ENCODE measurements at regions not wholly inside any gene's neighbourhood (a gene's known extent, or its start where the extent isn't known, plus 50 kb on each side); places are given as distances from the start of the nearest gene placed in this dataset.

DNA sequence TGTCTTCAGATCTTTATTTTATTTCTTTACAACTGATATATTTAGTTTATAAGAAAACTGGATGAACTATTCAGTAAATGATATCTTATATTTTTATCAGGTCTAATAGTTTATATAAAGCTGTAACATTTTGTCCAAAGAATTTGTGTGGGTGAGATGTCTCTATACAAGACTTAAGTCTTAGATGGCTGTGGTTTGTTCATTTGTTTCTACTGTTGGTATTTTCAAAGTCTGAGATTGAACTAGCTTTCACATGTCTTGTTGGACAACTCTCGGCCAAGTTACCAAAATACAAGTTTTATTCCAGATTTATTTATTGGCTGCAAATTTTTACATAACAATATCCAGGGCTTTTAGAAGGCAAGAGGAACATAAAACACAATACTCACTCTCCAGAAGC lies 286.0 kb downstream of the NR2F1-AS1 start:
- no peaks in the 10 kb centered on the region for H3K27me3 ChIP-seq (ENCODE audit: insufficient read depth, low read length)
- no peaks in the 10 kb centered on the region for H3K79me2 ChIP-seq (ENCODE audit: insufficient read depth, low read length)
- no peaks in the 10 kb centered on the region for H4K20me1 ChIP-seq (ENCODE audit: insufficient read depth, low read length)
- H3K4me2 ChIP-seq (ENCODE audit: insufficient read depth, low read length) = no peak overlapping the region
- H3K27ac ChIP-seq (ENCODE audit: low read depth, low read length) = no peak overlapping the region
- TF ChIP-seq, protein P1, sequence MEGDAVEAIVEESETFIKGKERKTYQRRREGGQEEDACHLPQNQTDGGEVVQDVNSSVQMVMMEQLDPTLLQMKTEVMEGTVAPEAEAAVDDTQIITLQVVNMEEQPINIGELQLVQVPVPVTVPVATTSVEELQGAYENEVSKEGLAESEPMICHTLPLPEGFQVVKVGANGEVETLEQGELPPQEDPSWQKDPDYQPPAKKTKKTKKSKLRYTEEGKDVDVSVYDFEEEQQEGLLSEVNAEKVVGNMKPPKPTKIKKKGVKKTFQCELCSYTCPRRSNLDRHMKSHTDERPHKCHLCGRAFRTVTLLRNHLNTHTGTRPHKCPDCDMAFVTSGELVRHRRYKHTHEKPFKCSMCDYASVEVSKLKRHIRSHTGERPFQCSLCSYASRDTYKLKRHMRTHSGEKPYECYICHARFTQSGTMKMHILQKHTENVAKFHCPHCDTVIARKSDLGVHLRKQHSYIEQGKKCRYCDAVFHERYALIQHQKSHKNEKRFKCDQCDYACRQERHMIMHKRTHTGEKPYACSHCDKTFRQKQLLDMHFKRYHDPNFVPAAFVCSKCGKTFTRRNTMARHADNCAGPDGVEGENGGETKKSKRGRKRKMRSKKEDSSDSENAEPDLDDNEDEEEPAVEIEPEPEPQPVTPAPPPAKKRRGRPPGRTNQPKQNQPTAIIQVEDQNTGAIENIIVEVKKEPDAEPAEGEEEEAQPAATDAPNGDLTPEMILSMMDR (IDR thresholded peaks at IDR 0.05; ENCODE audit: extremely low read depth, low read depth, low read length) = no peak
- H3K36me3 ChIP-seq (ENCODE audit: insufficient read depth, low read length) = no peaks in the 10 kb centered on the region
- H3K4me1 ChIP-seq (ENCODE audit: insufficient read depth, low read length) = peaks cover 12% of the 10 kb centered on the region
- H2AFZ ChIP-seq (ENCODE audit: low read length) = no peak overlapping the region
- no peaks in the 10 kb centered on the region for H3K9me3 ChIP-seq (ENCODE audit: low read depth, low read length)
- DNase-seq (ENCODE audit: insufficient read length, low spot score, missing footprints) = no peak
- no peak overlapping the region for H3K4me3 ChIP-seq (ENCODE audit: insufficient read depth, low read length)

DNA sequence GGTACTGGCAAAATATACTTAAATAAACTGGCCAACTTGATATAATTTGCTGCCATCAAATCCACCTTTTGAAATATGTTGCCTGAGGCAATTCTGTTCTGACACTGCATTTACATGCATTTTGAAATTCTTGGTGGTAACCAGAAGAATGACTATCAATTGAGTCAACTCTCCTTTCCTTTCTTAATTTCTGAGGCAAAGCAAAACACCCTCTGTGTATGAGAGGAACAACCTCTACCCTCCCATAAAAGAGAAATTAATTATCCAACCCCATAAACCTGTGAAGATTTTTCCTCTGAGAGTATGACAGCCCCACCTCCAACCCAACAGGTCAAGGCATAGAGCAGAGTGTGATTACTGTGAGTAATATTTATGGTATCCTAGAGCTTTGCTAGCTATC lies 286.8 kb downstream of the NR2F1-AS1 start:
- H3K4me3 ChIP-seq (ENCODE audit: insufficient read depth, low read length) = no peak overlapping the region
- H4K20me1 ChIP-seq (ENCODE audit: insufficient read depth, low read length) = no peaks in the 10 kb centered on the region
- DNase-seq (ENCODE audit: insufficient read length, low spot score, missing footprints) = no peak
- H3K27ac ChIP-seq (ENCODE audit: low read depth, low read length) = no peak overlapping the region
- TF ChIP-seq, protein P1 (IDR thresholded peaks at IDR 0.05; ENCODE audit: extremely low read depth, low read depth, low read length) = no peak
- no peak overlapping the region for H2AFZ ChIP-seq (ENCODE audit: low read length)
- H3K4me2 ChIP-seq (ENCODE audit: insufficient read depth, low read length) = peak overlapping the region; percentile 11
- H3K4me1 ChIP-seq (ENCODE audit: insufficient read depth, low read length) = peaks cover 12% of the 10 kb centered on the region
- no peaks in the 10 kb centered on the region for H3K9me3 ChIP-seq (ENCODE audit: low read depth, low read length)
- no peaks in the 10 kb centered on the region for H3K27me3 ChIP-seq (ENCODE audit: insufficient read depth, low read length)
- H3K36me3 ChIP-seq (ENCODE audit: insufficient read depth, low read length) = no peaks in the 10 kb centered on the region
- H3K79me2 ChIP-seq (ENCODE audit: insufficient read depth, low read length) = no peaks in the 10 kb centered on the region

DNA sequence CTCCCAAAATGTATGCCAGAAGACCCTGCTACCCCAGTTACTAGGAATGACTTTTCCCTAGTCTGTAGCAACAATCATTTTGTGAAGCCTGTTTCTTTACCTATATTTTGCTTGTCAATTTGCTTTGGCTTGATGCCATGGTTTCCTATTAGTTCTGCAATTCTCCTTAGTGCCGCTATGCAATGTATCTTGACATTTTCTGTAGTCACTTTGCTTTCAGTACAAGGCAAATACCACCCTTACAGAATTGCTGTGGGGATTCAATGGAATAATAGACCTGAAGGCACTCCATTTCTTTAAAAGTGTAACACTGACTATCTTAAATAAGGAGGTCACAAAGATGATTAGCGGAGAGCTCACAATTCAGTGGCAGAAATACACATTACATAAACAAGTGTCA lies 291.1 kb downstream of the NR2F1-AS1 start:
- H3K27me3 ChIP-seq (ENCODE audit: insufficient read depth, low read length) = no peaks in the 10 kb centered on the region
- no peak overlapping the region for H3K4me2 ChIP-seq (ENCODE audit: insufficient read depth, low read length)
- no peak overlapping the region for H3K27ac ChIP-seq (ENCODE audit: low read depth, low read length)
- no peaks in the 10 kb centered on the region for H3K79me2 ChIP-seq (ENCODE audit: insufficient read depth, low read length)
- no peak overlapping the region for H2AFZ ChIP-seq (ENCODE audit: low read length)
- H3K36me3 ChIP-seq (ENCODE audit: insufficient read depth, low read length) = no peaks in the 10 kb centered on the region
- H3K4me1 ChIP-seq (ENCODE audit: insufficient read depth, low read length) = peaks cover 12% of the 10 kb centered on the region
- TF ChIP-seq, protein P1 (IDR thresholded peaks at IDR 0.05; ENCODE audit: extremely low read depth, low read depth, low read length) = no peak
- no peak overlapping the region for H3K4me3 ChIP-seq (ENCODE audit: insufficient read depth, low read length)
- H4K20me1 ChIP-seq (ENCODE audit: insufficient read depth, low read length) = no peaks in the 10 kb centered on the region
- DNase-seq (ENCODE audit: insufficient read length, low spot score, missing footprints) = no peak
- no peaks in the 10 kb centered on the region for H3K9me3 ChIP-seq (ENCODE audit: low read depth, low read length)

DNA sequence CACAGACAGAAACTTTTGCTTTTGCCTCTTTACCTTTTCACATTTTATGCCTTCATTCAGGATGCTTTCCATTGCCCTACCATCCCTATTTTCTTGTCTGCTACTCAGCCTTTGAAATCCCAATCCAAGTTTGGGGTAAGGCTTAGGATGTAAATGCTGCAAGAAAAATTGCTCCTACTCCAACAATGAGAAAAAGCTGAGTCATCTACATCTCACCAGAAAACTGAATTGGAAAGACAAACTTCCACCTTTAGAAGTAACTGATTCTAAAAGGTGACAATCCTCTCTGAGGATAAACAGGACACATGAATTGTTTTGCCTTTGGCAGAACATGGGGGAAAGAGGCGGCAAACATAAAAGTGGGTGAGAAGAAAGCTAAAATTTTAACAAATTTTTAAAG lies 295.6 kb downstream of the NR2F1-AS1 start:
- Histone ChIP-seq H4K20me1 (ENCODE audit: insufficient read depth, low read length) (no peaks in the 10 kb centered on the region), H3K4me3 (ENCODE audit: insufficient read depth, low read length) (no peak overlapping the region), H3K27me3 (ENCODE audit: insufficient read depth, low read length) (no peaks in the 10 kb centered on the region), H3K4me1 (ENCODE audit: insufficient read depth, low read length) (no peaks in the 10 kb centered on the region), H3K9me3 (ENCODE audit: low read depth, low read length) (no peaks in the 10 kb centered on the region), H2AFZ (ENCODE audit: low read length) (peak overlapping the region; percentile 61), H3K79me2 (ENCODE audit: insufficient read depth, low read length) (no peaks in the 10 kb centered on the region), H3K4me2 (ENCODE audit: insufficient read depth, low read length) (no peak overlapping the region), H3K36me3 (ENCODE audit: insufficient read depth, low read length) (no peaks in the 10 kb centered on the region), H3K27ac (ENCODE audit: low read depth, low read length) (no peak overlapping the region)
- TF ChIP-seq, protein P1 (IDR thresholded peaks at IDR 0.05; ENCODE audit: extremely low read depth, low read depth, low read length) = no peak
- no peak for DNase-seq (ENCODE audit: insufficient read length, low spot score, missing footprints)
